H1 (cell line): ENCODE measurements at regions not wholly inside any gene's neighbourhood (a gene's known extent, or its start where the extent isn't known, plus 50 kb on each side); places are given as distances from the start of the nearest gene placed in this dataset.

Source experiments
- CTCF ChIA-PET: fragments of 300-600 bp; sonication (Branson Sonifier 250); formaldehyde crosslinking; loops from one replicate; lab custom pipeline; 2021; ENCODE audit not compliant: partially characterized antibody; lab: Charles Lee
- POLR2A ChIA-PET: fragments of 300-600 bp; sonication (Branson Sonifier 250); formaldehyde crosslinking; loops from one replicate; lab custom pipeline; 2021; ENCODE audit warnings: inconsistent platforms; ENCODE audit not compliant: partially characterized antibody; lab: Charles Lee
- DNase-seq, 2 experiments: peaks; one replicate each; pipeline versions ENCODE4 v3.0.0 to v3.0.0-alpha.2; 2010 to 2022; ENCODE audit warnings: low spot score in 2 of 2, low read depth in 1 of 2, mixed read lengths in 1 of 2
- FAIRE-seq: peaks from 2 replicates; lab custom pipeline; 2011; peaks lifted over from hg19 to GRCh38; lab: Jason Lieb, UNC
- H2AFZ ChIP-seq: 2 replicates; pipeline ENCODE4 v1.8.1; 2012; ENCODE audit warnings: low read length, inconsistent platforms
- H2AK5ac ChIP-seq: 2 replicates; pipeline ENCODE4 v1.6.1; 2013; ENCODE audit warnings: low read depth, low read length
- H2BK120ac ChIP-seq: replicated peaks from 2 replicates; pipeline ENCODE3; 2013; ENCODE audit warnings: low read depth, low read length, inconsistent platforms
- H2BK12ac ChIP-seq: 2 replicates; pipeline ENCODE4 v1.6.1; 2013; ENCODE audit warnings: low read depth, low read length
- H2BK15ac ChIP-seq: 2 replicates; pipeline ENCODE4 v1.6.1; 2013; ENCODE audit warnings: low read length
- H2BK20ac ChIP-seq: 2 replicates; pipeline ENCODE4 v1.6.1; 2013; ENCODE audit warnings: low read length
- H2BK5ac ChIP-seq: 2 replicates; pipeline ENCODE4 v1.6.1; 2013; ENCODE audit warnings: low read depth, low read length
- H3K14ac ChIP-seq: 2 replicates; pipeline ENCODE4 v1.6.1; 2013; ENCODE audit warnings: inconsistent platforms; ENCODE audit not compliant: insufficient read length
- H3K18ac ChIP-seq: 2 replicates; pipeline ENCODE4 v1.6.1; 2013; ENCODE audit warnings: low read length; ENCODE audit errors: extremely low read depth
- H3K23ac ChIP-seq: 2 replicates; pipeline ENCODE4 v1.6.1; 2013; ENCODE audit warnings: inconsistent platforms; ENCODE audit not compliant: insufficient read length
- H3K23me2 ChIP-seq: 2 replicates; pipeline ENCODE4 v1.6.1; 2013; ENCODE audit warnings: low read depth, low read length
- H3K27ac ChIP-seq: 2 replicates; pipeline ENCODE4 v1.6.1; 2011; ENCODE audit warnings: low read depth, low read length, inconsistent platforms
- H3K27me3 ChIP-seq, 4 experiments: replicated peaks in 1 of 4; 1 replicate in 1 of 4; 2 replicates in 3 of 4; pipeline versions ENCODE4 v1.6.1 to v1.8.1; 2011 to 2013; ENCODE audit warnings: low read length in 3 of 4, mild to moderate bottlenecking in 3 of 4, inconsistent platforms in 2 of 4, mixed read lengths in 2 of 4, moderate library complexity in 1 of 4; ENCODE audit not compliant: control insufficient read depth in 3 of 4, insufficient read depth in 3 of 4; ENCODE audit errors: extremely low read depth in 1 of 4
- H3K36me3 ChIP-seq, 4 experiments: 2 replicates each; pipeline versions ENCODE4 v1.6.1 to v1.8.1; 2011 to 2013; ENCODE audit warnings: mild to moderate bottlenecking in 4 of 4, low read length in 3 of 4, moderate library complexity in 2 of 4, control low read depth in 1 of 4, inconsistent platforms in 1 of 4; ENCODE audit not compliant: insufficient read depth in 4 of 4, control insufficient read depth in 2 of 4
- H3K4ac ChIP-seq: replicated peaks from 2 replicates; pipeline ENCODE3; 2013; ENCODE audit warnings: low read length, low read depth, mixed read lengths, inconsistent platforms; ENCODE audit not compliant: insufficient read length
- H3K4me1 ChIP-seq, 4 experiments: replicated peaks in 1 of 4; 1 replicate in 1 of 4; 2 replicates in 3 of 4; pipeline versions ENCODE4 v1.6.1 to v1.8.1; 2011 to 2013; ENCODE audit warnings: low read length in 3 of 4, inconsistent platforms in 2 of 4, mixed read lengths in 1 of 4; ENCODE audit not compliant: insufficient read depth in 4 of 4, control insufficient read depth in 3 of 4
- H3K4me2 ChIP-seq, 2 experiments: 2 replicates each; pipeline versions ENCODE4 v1.6.1 to v1.8.1; 2011 to 2013; ENCODE audit warnings: low read depth in 2 of 2, low read length in 2 of 2, control low read depth in 1 of 2, inconsistent platforms in 1 of 2, mild to moderate bottlenecking in 1 of 2; ENCODE audit not compliant: insufficient read depth in 1 of 2
- H3K4me3 ChIP-seq, 4 experiments: fragments of 200-600, 300-600 bp in 1 of 4; sonication (generic), shearing (Covaris generic), sonication (Bioruptor Twin) in 1 of 4; 2 replicates each; pipeline versions ENCODE4 v1.5.1 to v1.8.1; 2011 to 2016; ENCODE audit warnings: low read length in 4 of 4, low read depth in 3 of 4, control low read depth in 2 of 4, inconsistent platforms in 2 of 4, mild to moderate bottlenecking in 2 of 4, mixed read lengths in 1 of 4, moderate library complexity in 1 of 4; ENCODE audit not compliant: insufficient read depth in 2 of 4; ENCODE audit errors: extremely low read depth in 1 of 4
- H3K56ac ChIP-seq: replicated peaks from 2 replicates; pipeline ENCODE3; 2013; ENCODE audit warnings: low read depth, mild to moderate bottlenecking, mixed read lengths, low read length, inconsistent platforms; ENCODE audit not compliant: insufficient read length
- H3K79me1 ChIP-seq: 2 replicates; pipeline ENCODE4 v1.6.1; 2013; ENCODE audit warnings: low read depth, low read length, control low read depth
- H3K79me2 ChIP-seq, 2 experiments: 2 replicates each; pipeline versions ENCODE4 v1.6.1 to v1.8.1; 2012 to 2013; ENCODE audit warnings: low read length in 2 of 2, mild to moderate bottlenecking in 2 of 2, inconsistent platforms in 1 of 2; ENCODE audit not compliant: insufficient read depth in 2 of 2, control insufficient read depth in 1 of 2
- H3K9ac ChIP-seq, 4 experiments: replicated peaks in 1 of 4; 1 replicate in 1 of 4; 2 replicates in 3 of 4; pipeline versions ENCODE4 v1.6.1 to v1.8.1; 2011 to 2013; ENCODE audit warnings: low read depth in 3 of 4, low read length in 3 of 4, control low read depth in 2 of 4, mild to moderate bottlenecking in 2 of 4, moderate library complexity in 2 of 4, inconsistent platforms in 1 of 4; ENCODE audit errors: extremely low read depth in 1 of 4
- H3K9me3 ChIP-seq, 2 experiments: 2 replicates each; pipeline versions ENCODE4 v1.6.1 to v1.8.1; 2012 to 2013; ENCODE audit warnings: mild to moderate bottlenecking in 2 of 2, moderate library complexity in 2 of 2, control low read depth in 1 of 2, inconsistent platforms in 1 of 2, low read depth in 1 of 2, low read length in 1 of 2, mixed read lengths in 1 of 2; ENCODE audit not compliant: insufficient read depth in 2 of 2
- H4K20me1 ChIP-seq, 2 experiments: replicated peaks in 1 of 2; 2 replicates each; pipeline versions ENCODE3 to v1.8.1; 2011 to 2013; ENCODE audit warnings: inconsistent platforms in 2 of 2, low read length in 2 of 2, mild to moderate bottlenecking in 1 of 2; ENCODE audit not compliant: insufficient read depth in 2 of 2, control insufficient read depth in 1 of 2
- H4K5ac ChIP-seq: 2 replicates; pipeline ENCODE4 v1.6.1; 2013; ENCODE audit warnings: low read length, low read depth, mixed read lengths, inconsistent platforms; ENCODE audit not compliant: insufficient read length
- H4K8ac ChIP-seq: 2 replicates; pipeline ENCODE4 v1.8.0; 2013; ENCODE audit warnings: mild to moderate bottlenecking, moderate library complexity, low read length, inconsistent platforms; ENCODE audit not compliant: insufficient read depth; ENCODE audit errors: extremely low read depth
- H4K91ac ChIP-seq: replicated peaks from 2 replicates; pipeline ENCODE3; 2013; ENCODE audit warnings: low read length, mixed read lengths, inconsistent platforms; ENCODE audit not compliant: insufficient read length
- NRF1 ChIP-seq: IDR thresholded peaks from 2 replicates; pipeline ENCODE4 v1.6.1; 2011; ENCODE audit warnings: mild to moderate bottlenecking, low read depth, low read length, improper control_type of control experiment
- POLR2AphosphoS5 ChIP-seq: IDR thresholded peaks from 2 replicates; pipeline ENCODE4 v1.6.1; 2011; ENCODE audit warnings: low read depth, low read length
- POU5F1 ChIP-seq: IDR thresholded peaks from 2 replicates; pipeline ENCODE4 v1.6.1; 2011; ENCODE audit warnings: low read depth, mild to moderate bottlenecking, low read length, moderate library complexity
- SP1 ChIP-seq: IDR thresholded peaks from 2 replicates; pipeline ENCODE4 v1.6.1; 2011; ENCODE audit warnings: low read depth, low read length
- SP4 ChIP-seq: IDR thresholded peaks from 2 replicates; pipeline ENCODE4 v1.6.1; 2012; ENCODE audit warnings: low read length, inconsistent platforms
- WGBS, 2 experiments: shearing (Covaris generic) in 1 of 2; methylation state at CpG; one replicate each; pipeline versions ENCODE4 v1.1.6 to v1.1.7; 2013 to 2015; ENCODE audit warnings: low lambda C conversion rate in 2 of 2, mixed read lengths in 2 of 2, inconsistent platforms in 1 of 2, low coverage in 1 of 2, missing lambda C conversion rate in 1 of 2; ENCODE audit not compliant: insufficient replicate concordance in 2 of 2, insufficient coverage in 1 of 2, insufficient read length in 1 of 2; ENCODE audit errors: extremely low coverage in 1 of 2, missing lambda C conversion rate in 1 of 2; 5-methylcytosine and 5-hydroxymethylcytosine counted together

- H3K9me3 ChIP-seq: 0 out of 4 replicates have a peak, but pooled peaks cover 0 to 8% of the 10 kb centered on the region in 2 experiments
- FAIRE-seq (no peak), DNase-seq (no peak)
- peak overlapping the region; percentile 77; the same call in 1 of the 2 replicates for H2BK12ac ChIP-seq
- no peak for TF ChIP-seq POU5F1
- TF ChIP-seq POLR2AphosphoS5: no peak
- TF ChIP-seq SP1: no peak
- no peak for TF ChIP-seq SP4
- no peak for TF ChIP-seq NRF1
- H3K4me1 ChIP-seq: no peaks in the 10 kb centered on the region
- WGBS, 2 experiments: 83% methylated on average over 6 of the region's 6 CpGs; no CpG with 5 or more reads in 1 of the 2 experiments
- no peaks in the 10 kb centered on the region for H3K36me3 ChIP-seq
- H3K79me1 ChIP-seq: no peaks in the 10 kb centered on the region
- no peaks in the 10 kb centered on the region; the same call in 1 of the 2 replicates for H3K23me2 ChIP-seq
- H3K4me2 ChIP-seq: no peak overlapping the region
- H3K18ac ChIP-seq: no peak overlapping the region
- H4K5ac ChIP-seq: no peak overlapping the region
- H3K23ac ChIP-seq: no peak overlapping the region
- CTCF ChIA-PET: no interaction called here
- H2AK5ac ChIP-seq: 0 out of 2 replicates have a peak overlapping the region, but pooled peaks have one; percentile 26
- POLR2A ChIA-PET: no interaction called here
- H2BK20ac ChIP-seq: no peak overlapping the region
- H3K56ac ChIP-seq: no peak overlapping the region
- H3K14ac ChIP-seq: no peak overlapping the region
- no peak overlapping the region for H2BK5ac ChIP-seq
- H4K91ac ChIP-seq: no peak overlapping the region
- no peaks in the 10 kb centered on the region for H3K79me2 ChIP-seq
- no peak overlapping the region for H2BK15ac ChIP-seq
- H3K27me3 ChIP-seq: no peaks in the 10 kb centered on the region; a peak in 1 of 7 replicates
- peak overlapping the region; percentile 32 for H3K4ac ChIP-seq
- H4K8ac ChIP-seq: no peak overlapping the region
- H4K20me1 ChIP-seq: no peaks in the 10 kb centered on the region
- no peak overlapping the region for H3K27ac ChIP-seq
- H2BK120ac ChIP-seq: no peak overlapping the region
- no peak overlapping the region for H3K9ac ChIP-seq
- no peak overlapping the region for H2AFZ ChIP-seq
- no peak overlapping the region for H3K4me3 ChIP-seq
Observed at GRCh38 chr12:113726254-113726819, 239.8 kb downstream of the RBM19 start.
